HCT116 (cell line): ENCODE measurements at regions not wholly inside any gene's neighbourhood (a gene's known extent, or its start where the extent isn't known, plus 50 kb on each side); places are given as distances from the start of the nearest gene placed in this dataset.

Experiments
- ATAC-seq: fragments of 200-7000 bp; cut with Tn5 transposase; 2 replicates; pipeline ENCODE4 v1.9.1; 2020; ENCODE audit warnings: mild to moderate bottlenecking, moderate library complexity
- BruUV-seq: library from RNA; stranded (reverse); fragments of 400-500 nt; replicated peaks from 2 replicates; lab custom pipeline; 2021; lab: Mats Ljungman, UMichigan
- CTCF ChIA-PET: fragments of 300-600 bp; sonication (Branson Sonifier 250); formaldehyde crosslinking; loops from one replicate; lab custom pipeline; 2021; ENCODE audit warnings: antibody characterized with exemption; lab: Charles Lee
- POLR2A ChIA-PET: fragments of 300-600, 350-600 bp; sonication (Branson Sonifier 250); formaldehyde crosslinking; loops from one replicate; lab custom pipeline; 2021; ENCODE audit warnings: antibody characterized with exemption; lab: Charles Lee
- RAD21 ChIA-PET, 2 experiments: fragments of 300-600 bp; sonication (Branson Sonifier 250); formaldehyde crosslinking; loops; one replicate each; lab custom pipeline; 2023; ENCODE audit warnings: low total read pairs in 2 of 2; ENCODE audit not compliant: uncharacterized antibody in 2 of 2, unreplicated experiment in 2 of 2, low non-redundant PET in 1 of 2; lab: Charles Lee
- DNase-seq: peaks from one replicate; pipeline ENCODE4 v3.0.0-alpha.2; 2010; ENCODE audit warnings: low read depth, low spot score
- H2AFZ ChIP-seq: fragments of 200-600 bp; shearing (Covaris generic), sonication (generic); 2 replicates; pipeline ENCODE4 v1.6.1; 2017; ENCODE audit warnings: low read depth, mixed run types, mixed read lengths, antibody characterized with exemption, low read length; ENCODE audit not compliant: poor library complexity, severe bottlenecking
- H3K27ac ChIP-seq: 2 replicates; pipeline ENCODE4 v1.5.1; 2012; ENCODE audit warnings: low read depth, low read length
- H3K27me3 ChIP-seq: fragments of 200-600 bp; sonication (generic); 2 replicates; pipeline ENCODE4 v1.6.1; 2016; ENCODE audit warnings: mixed run types, low read length, mixed read lengths; ENCODE audit not compliant: insufficient read depth
- H3K36me3 ChIP-seq, 2 experiments: fragments of 200-500 bp in 1 of 2; fragments of 200-600 bp in 1 of 2; sonication (Bioruptor generic) in 1 of 2; sonication (generic) in 1 of 2; 2 replicates each; pipeline versions ENCODE4 v1.5.1 to v1.6.1; 2014 to 2016; ENCODE audit warnings: low read length in 2 of 2, inconsistent platforms in 1 of 2, mixed read lengths in 1 of 2, mixed run types in 1 of 2; ENCODE audit not compliant: insufficient read depth in 2 of 2, control insufficient read depth in 1 of 2
- H3K4me1 ChIP-seq, 2 experiments: fragments of 200-600 bp in 1 of 2; sonication (generic) in 1 of 2; 2 replicates each; pipeline versions ENCODE4 v1.5.1 to v1.6.1; 2012 to 2017; ENCODE audit warnings: low read length in 2 of 2, inconsistent platforms in 1 of 2, mild to moderate bottlenecking in 1 of 2, mixed read lengths in 1 of 2, mixed run types in 1 of 2, moderate library complexity in 1 of 2; ENCODE audit not compliant: insufficient read depth in 2 of 2, control insufficient read depth in 1 of 2
- H3K4me2 ChIP-seq: fragments of 200-600 bp; sonication (generic); 2 replicates; pipeline ENCODE4 v1.6.1; 2017; ENCODE audit warnings: mixed run types, low read length, mixed read lengths
- H3K4me3 ChIP-seq, 2 experiments: fragments of 200-600 bp in 1 of 2; sonication (generic) in 1 of 2; replicated peaks in 1 of 2; 2 replicates each; pipeline ENCODE4 v1.5.1; 2011 to 2016; ENCODE audit warnings: low read length in 2 of 2, control low read depth in 1 of 2, low read depth in 1 of 2, mild to moderate bottlenecking in 1 of 2, mixed read lengths in 1 of 2, mixed run types in 1 of 2
- H3K79me2 ChIP-seq: fragments of 200-600 bp; sonication (generic); 2 replicates; pipeline ENCODE4 v1.6.1; 2017; ENCODE audit warnings: mild to moderate bottlenecking, mixed run types, low read length, moderate library complexity, mixed read lengths; ENCODE audit not compliant: insufficient read depth
- H3K9ac ChIP-seq: fragments of 200-600 bp; sonication (generic); 2 replicates; pipeline ENCODE4 v1.6.1; 2016; ENCODE audit warnings: low read length, mixed read lengths
- H3K9me2 ChIP-seq: fragments of 200-600 bp; sonication (generic), shearing (Covaris generic); 2 replicates; pipeline ENCODE4 v1.6.1; 2017; ENCODE audit warnings: mixed run types, mild to moderate bottlenecking, moderate library complexity; ENCODE audit not compliant: insufficient read depth
- H3K9me3 ChIP-seq, 2 experiments: fragments of 200-500 bp in 1 of 2; fragments of 200-600 bp in 1 of 2; sonication (Bioruptor generic) in 1 of 2; sonication (generic) in 1 of 2; 2 replicates each; pipeline ENCODE4 v1.6.1; 2014 to 2017; ENCODE audit warnings: low read length in 2 of 2, mixed read lengths in 2 of 2, inconsistent platforms in 1 of 2, low read depth in 1 of 2, mild to moderate bottlenecking in 1 of 2, mixed run types in 1 of 2, moderate library complexity in 1 of 2; ENCODE audit not compliant: control insufficient read depth in 1 of 2, insufficient read depth in 1 of 2
- H4K20me1 ChIP-seq: fragments of 200-600 bp; sonication (generic), shearing (Covaris generic); 2 replicates; pipeline ENCODE4 v1.6.1; 2017; ENCODE audit warnings: mixed run types, mild to moderate bottlenecking, moderate library complexity; ENCODE audit not compliant: insufficient read depth
- EZH2phosphoT487 ChIP-seq: fragments of 200-600 bp; IDR thresholded peaks from 2 replicates; pipeline ENCODE4 v1.6.1; 2018; ENCODE audit warnings: antibody characterized with exemption, borderline replicate concordance
- FOSL1 ChIP-seq: IDR thresholded peaks from 2 replicates; pipeline ENCODE4 v1.6.1; 2012; ENCODE audit warnings: low read depth
- MAX ChIP-seq: IDR thresholded peaks from 2 replicates; pipeline ENCODE4 v1.6.1; 2012
- RAD21 ChIP-seq: IDR thresholded peaks from 2 replicates; pipeline ENCODE4 v1.6.1; 2012; ENCODE audit warnings: low read depth, mild to moderate bottlenecking
- SIN3A ChIP-seq: IDR thresholded peaks from 2 replicates; pipeline ENCODE4 v1.6.1; 2012; ENCODE audit warnings: low read depth
- SP1 ChIP-seq: IDR thresholded peaks from 2 replicates; pipeline ENCODE4 v1.6.1; 2012; ENCODE audit warnings: low read depth
- ZNF274 ChIP-seq: fragments of 200-500 bp; sonication (Bioruptor generic); IDR thresholded peaks from 2 replicates; pipeline ENCODE4 v1.6.1; 2014; ENCODE audit warnings: mild to moderate bottlenecking, low read depth, low read length, inconsistent platforms
- intact Hi-C: fragments of 100-400 bp; cut with micrococcal nuclease; formaldehyde crosslinking; loops from 2 replicates; pipeline ENCODE4 v1.10.0; 2022
- TF ChIP-seq, protein P1 (sequence below): IDR thresholded peaks from 2 replicates; pipeline ENCODE4 v1.6.1; 2011; ENCODE audit warnings: mild to moderate bottlenecking, low read length, moderate library complexity; ENCODE audit not compliant: insufficient replicate concordance; ENCODE audit errors: extremely low read depth

DNA sequence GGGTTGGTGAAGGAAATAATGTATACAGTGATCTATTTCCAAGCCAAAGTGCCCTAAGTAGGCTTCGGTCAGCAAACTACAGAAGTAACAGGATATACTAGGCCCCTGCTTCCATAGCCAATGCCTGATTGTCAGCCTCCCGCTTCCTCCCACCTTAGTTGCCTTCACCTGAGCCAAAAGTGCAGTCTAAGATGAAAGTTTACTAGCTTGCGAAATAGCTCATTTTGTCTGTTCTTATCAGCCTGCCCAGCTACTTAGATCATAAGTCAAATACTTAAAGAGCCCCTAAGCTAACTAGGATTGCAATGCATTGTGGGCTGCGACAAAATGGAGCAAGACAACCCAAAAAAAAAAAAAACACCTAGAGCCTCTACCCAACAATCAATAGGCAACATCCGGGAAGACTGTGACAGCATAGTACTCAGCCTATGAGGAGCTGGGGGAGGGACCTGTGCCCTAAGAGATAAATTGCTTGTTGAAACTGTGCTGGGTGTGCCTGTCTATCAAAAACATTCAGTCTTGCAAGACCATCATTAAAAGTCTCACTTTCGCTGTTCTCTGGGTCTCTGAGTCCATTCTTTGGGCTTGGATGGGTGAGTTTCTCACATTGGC lies 454.7 kb upstream of the TSHZ3 start:
- ChIA-PET POLR2A (no interaction called here), CTCF (no interaction called here), RAD21 (interaction anchor here in 1 of 2 experiments (0.6 kb wide), 1 partner anchor 104 kb away, joined by 3 read pairs; no protein-coding TSS in a partner anchor)
- no peaks in the 10 kb centered on the region for H3K79me2 ChIP-seq
- no peak for DNase-seq
- H2AFZ ChIP-seq: no peak overlapping the region
- H3K9me2 ChIP-seq: no peaks in the 10 kb centered on the region
- H3K4me1 ChIP-seq: no peaks in the 10 kb centered on the region
- H3K4me2 ChIP-seq: no peak overlapping the region
- no peaks in the 10 kb centered on the region for H3K27me3 ChIP-seq
- H4K20me1 ChIP-seq: no peaks in the 10 kb centered on the region
- H3K4me3 ChIP-seq: no peak overlapping the region
- no peak for ATAC-seq
- BruUV-seq: no TSS peak
- TF ChIP-seq EZH2phosphoT487: no peak
- no peak for TF ChIP-seq ZNF274
- TF ChIP-seq SIN3A: no peak
- TF ChIP-seq FOSL1: no peak
- no peak for TF ChIP-seq RAD21
- TF ChIP-seq, protein P1, sequence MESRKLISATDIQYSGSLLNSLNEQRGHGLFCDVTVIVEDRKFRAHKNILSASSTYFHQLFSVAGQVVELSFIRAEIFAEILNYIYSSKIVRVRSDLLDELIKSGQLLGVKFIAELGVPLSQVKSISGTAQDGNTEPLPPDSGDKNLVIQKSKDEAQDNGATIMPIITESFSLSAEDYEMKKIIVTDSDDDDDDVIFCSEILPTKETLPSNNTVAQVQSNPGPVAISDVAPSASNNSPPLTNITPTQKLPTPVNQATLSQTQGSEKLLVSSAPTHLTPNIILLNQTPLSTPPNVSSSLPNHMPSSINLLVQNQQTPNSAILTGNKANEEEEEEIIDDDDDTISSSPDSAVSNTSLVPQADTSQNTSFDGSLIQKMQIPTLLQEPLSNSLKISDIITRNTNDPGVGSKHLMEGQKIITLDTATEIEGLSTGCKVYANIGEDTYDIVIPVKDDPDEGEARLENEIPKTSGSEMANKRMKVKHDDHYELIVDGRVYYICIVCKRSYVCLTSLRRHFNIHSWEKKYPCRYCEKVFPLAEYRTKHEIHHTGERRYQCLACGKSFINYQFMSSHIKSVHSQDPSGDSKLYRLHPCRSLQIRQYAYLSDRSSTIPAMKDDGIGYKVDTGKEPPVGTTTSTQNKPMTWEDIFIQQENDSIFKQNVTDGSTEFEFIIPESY: no peak
- TF ChIP-seq MAX: no peak
- no peak for TF ChIP-seq SP1
- no peaks in the 10 kb centered on the region for H3K36me3 ChIP-seq
- H3K9ac ChIP-seq: no peak overlapping the region
- H3K27ac ChIP-seq: no peak overlapping the region
- intact Hi-C loops: no loop called here
- H3K9me3 ChIP-seq: peaks cover 23 to 25% of the 10 kb centered on the region in 2 experiments; a peak in 3 of 4 replicates
